Left lobe of liver (tissue), 2 donors: ENCODE measurements at regions not wholly inside any gene's neighbourhood (a gene's known extent, or its start where the extent isn't known, plus 50 kb on each side); places are given as distances from the start of the nearest gene placed in this dataset.
"Not testable (repeated sequence)": the region's sequence is repeated elsewhere in the genome, so short reads cannot be mapped to it uniquely, and the experiment has no call there.

Experiments
- ATAC-seq: fragments of 200-7000 bp; cut with Tn5 transposase; one replicate; pipeline ENCODE4 v1.9.1; 2020; ENCODE audit warnings: mild to moderate bottlenecking, moderate library complexity
- DNase-seq: peaks from one replicate; pipeline ENCODE4 v3.0.0-alpha.2; 2020; ENCODE audit warnings: low spot score
- donor health status: DM: no; HTN: no; CAD: no; lungs with moderate emphysema.
- donor health status: DM: no; HTN: yes; CAD: no.

- DNase-seq (no peak), ATAC-seq (no peak)
Measured at GRCh38 chr20:57988828-57989227, 239.6 kb downstream of the ANKRD60 start.

- DNase-seq, result no peak
- ATAC-seq, result no peak
Measured at GRCh38 chr20:57988422-57988821, 240.0 kb downstream of the ANKRD60 start.

GRCh38 chr20:57987659-57988058 lies 240.8 kb downstream of the ANKRD60 start:
- ATAC-seq (no peak), DNase-seq (no peak)

- DNase-seq (no peak), ATAC-seq (no peak)
Measured at GRCh38 chr20:57986666-57987065, 241.8 kb downstream of the ANKRD60 start.

- no peak for DNase-seq
- no peak for ATAC-seq
Measured at GRCh38 chr20:57985278-57985677, 243.2 kb downstream of the ANKRD60 start.

GRCh38 chr20:57983082-57983481 lies 245.4 kb downstream of the ANKRD60 start:
- DNase-seq (no peak), ATAC-seq (no peak)

GRCh38 chr20:57980506-57980905 lies 247.9 kb downstream of the ANKRD60 start:
- DNase-seq, result no peak
- ATAC-seq, result no peak

- ATAC-seq (no peak), DNase-seq (no peak)
Measured at GRCh38 chr20:57977569-57977968, 250.9 kb downstream of the ANKRD60 start.

- no peak for DNase-seq
- ATAC-seq, result no peak
Measured at GRCh38 chr20:57977141-57977540, 251.3 kb downstream of the ANKRD60 start.

GRCh38 chr20:57974863-57975262 lies 253.6 kb downstream of the ANKRD60 start:
- ATAC-seq (no peak), DNase-seq (no peak)

GRCh38 chr20:57973886-57974285 lies 254.6 kb downstream of the ANKRD60 start:
- ATAC-seq (no peak), DNase-seq (no peak)

GRCh38 chr20:57971583-57971982 lies 256.9 kb downstream of the ANKRD60 start:
- DNase-seq, ATAC-seq: not testable (repeated sequence)

GRCh38 chr20:57970856-57971255 lies 257.6 kb downstream of the ANKRD60 start:
- DNase-seq (no peak), ATAC-seq (no peak)

GRCh38 chr20:57970116-57970515 lies 258.3 kb downstream of the ANKRD60 start:
- DNase-seq, result no peak
- ATAC-seq, result no peak

GRCh38 chr20:57968120-57968519 lies 258.3 kb upstream of the PMEPA1 start:
- no peak for DNase-seq
- no peak for ATAC-seq

- DNase-seq (no peak), ATAC-seq (no peak)
Measured at GRCh38 chr20:57967364-57967763, 257.5 kb upstream of the PMEPA1 start.

- no peak for ATAC-seq
- DNase-seq, result no peak
Measured at GRCh38 chr20:57966620-57967019, 256.8 kb upstream of the PMEPA1 start.

- ATAC-seq, result no peak
- no peak for DNase-seq
Measured at GRCh38 chr20:57965441-57965840, 255.6 kb upstream of the PMEPA1 start.

GRCh38 chr20:57964011-57964862 lies 254.4 kb upstream of the PMEPA1 start:
- DNase-seq, result no peak
- ATAC-seq, result no peak

GRCh38 chr20:57960803-57961575 lies 251.2 kb upstream of the PMEPA1 start:
- ATAC-seq (no peak), DNase-seq (no peak)

GRCh38 chr20:57959589-57959988 lies 249.8 kb upstream of the PMEPA1 start:
- DNase-seq (no peak), ATAC-seq (peak; percentile 23)

- ATAC-seq (peak; percentile 93), DNase-seq (peak; percentile 85)
Measured at GRCh38 chr20:57959018-57959417, 249.2 kb upstream of the PMEPA1 start.
